K562 (cell line): ENCODE measurements at regions not wholly inside any gene's neighbourhood (a gene's known extent, or its start where the extent isn't known, plus 50 kb on each side); places are given as distances from the start of the nearest gene placed in this dataset.

Experiments used
- CBX5 ChIP-seq: IDR thresholded peaks from 2 replicates; pipeline ENCODE4 v1.6.1; 2014; ENCODE audit warnings: low read depth, borderline replicate concordance
- CGGBP1 ChIP-seq: fragments of 250-450 bp; sonication (Bioruptor Pico); IDR thresholded peaks from 2 replicates; pipeline ENCODE4 v1.9.0; 2021; ENCODE audit warnings: mild to moderate bottlenecking
- CHD4 ChIP-seq: fragments of 200-600 bp; sonication (generic); IDR thresholded peaks from 3 replicates; pipeline ENCODE4 v1.6.1; 2012; ENCODE audit warnings: low read depth, mild to moderate bottlenecking, mixed read lengths, low read length, inconsistent platforms; ENCODE audit not compliant: insufficient read depth, insufficient replicate concordance, poor library complexity, severe bottlenecking
- DNMT1 ChIP-seq: fragments of 450-650 bp; IDR thresholded peaks from 2 replicates; pipeline ENCODE4 v1.6.1; 2016; ENCODE audit warnings: antibody characterized with exemption, mild to moderate bottlenecking
- HNRNPK ChIP-seq: fragments of 200-400 bp; formaldehyde crosslinking; IDR thresholded peaks from one replicate; pipeline ENCODE4 v1.6.1; 2018; ENCODE audit warnings: mild to moderate bottlenecking, low read depth, low read length; ENCODE audit not compliant: poor library complexity, severe bottlenecking
- MTA2 ChIP-seq: fragments of 450-650 bp; IDR thresholded peaks from 2 replicates; pipeline ENCODE4 v1.6.1; 2016; ENCODE audit warnings: low read depth
- REST ChIP-seq, 2 experiments: fragments of 450-650 bp; formaldehyde crosslinking in 1 of 2; IDR thresholded peaks; 2 replicates each; pipeline versions ENCODE4 v1.4.0 to v1.6.1; 2014 to 2020; ENCODE audit warnings: mild to moderate bottlenecking in 2 of 2, borderline replicate concordance in 1 of 2, low read depth in 1 of 2
- RFX5 ChIP-seq: IDR thresholded peaks from 2 replicates; pipeline ENCODE4 v1.6.1; 2011; ENCODE audit warnings: low read depth, mild to moderate bottlenecking, improper control_type of control experiment, low read length
- TCF7 ChIP-seq: sonication (generic); IDR thresholded peaks from 2 replicates; pipeline ENCODE4 v1.6.1; 2016; ENCODE audit warnings: antibody characterized with exemption, borderline replicate concordance
- ZNF384 ChIP-seq: IDR thresholded peaks from 2 replicates; pipeline ENCODE4 v1.6.1; 2012; ENCODE audit warnings: low read depth, low read length, improper control_type of control experiment
- TF ChIP-seq, protein P1 (sequence below), 3 experiments: IDR thresholded peaks in 2 of 3; conservative IDR thresholded peaks in 1 of 3; 2 replicates each; pipeline ENCODE4 v1.5.1; 2011 to 2012; ENCODE audit warnings: low read length in 3 of 3, mild to moderate bottlenecking in 3 of 3, control low read depth in 2 of 3, improper control_type of control experiment in 1 of 3, inconsistent platforms in 1 of 3, low read depth in 1 of 3, mixed read lengths in 1 of 3, moderate library complexity in 1 of 3; ENCODE audit not compliant: insufficient read depth in 2 of 3
- TF ChIP-seq, protein P2 (sequence below): fragments of 450-650 bp; IDR thresholded peaks from 2 replicates; pipeline ENCODE4 v1.7.1; 2018; ENCODE audit warnings: mild to moderate bottlenecking, low read depth; ENCODE audit not compliant: partially characterized antibody

DNA sequence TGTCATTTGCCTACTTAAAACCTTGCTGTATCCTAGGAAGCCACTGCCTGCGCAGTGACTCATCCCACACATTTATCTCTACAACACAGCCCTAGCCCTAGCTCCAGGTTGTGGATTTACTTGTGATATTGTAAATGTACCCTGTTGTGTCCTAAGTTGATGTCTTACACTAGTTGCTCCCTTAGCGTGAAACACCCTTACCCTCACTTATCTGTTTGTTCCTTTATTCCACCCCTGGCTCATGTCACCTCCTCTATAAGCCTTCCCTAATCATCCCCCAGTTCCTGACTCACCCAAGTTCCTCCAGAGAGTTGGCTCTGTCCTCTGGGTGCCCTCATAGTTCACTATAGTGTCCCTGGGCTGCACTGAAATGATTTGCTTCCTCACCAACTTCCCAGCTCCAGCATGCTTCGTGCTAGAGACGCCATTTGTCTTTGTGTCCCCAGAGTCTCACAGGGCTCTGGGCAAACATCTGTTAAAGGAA, 431.8 kb upstream of the FAT3 start (continued):
- TF ChIP-seq REST (IDR thresholded peaks at IDR 0.05; ENCODE audit: borderline replicate concordance) = peak; percentile 19; the same call in 1 of the 2 replicates
- no peak for TF ChIP-seq REST (CRISPR knock-in tag; IDR thresholded peaks at IDR 0.05; ENCODE audit: low read depth)
- no peak for TF ChIP-seq RFX5
- TF ChIP-seq ZNF384 = no peak
- peak; percentile 70 for TF ChIP-seq MTA2
- TF ChIP-seq CHD4 = no peak
- TF ChIP-seq CGGBP1 (CRISPR knock-in tag) = no peak
- TF ChIP-seq TCF7 = no peak
- TF ChIP-seq HNRNPK = no peak
- TF ChIP-seq, protein P1, sequence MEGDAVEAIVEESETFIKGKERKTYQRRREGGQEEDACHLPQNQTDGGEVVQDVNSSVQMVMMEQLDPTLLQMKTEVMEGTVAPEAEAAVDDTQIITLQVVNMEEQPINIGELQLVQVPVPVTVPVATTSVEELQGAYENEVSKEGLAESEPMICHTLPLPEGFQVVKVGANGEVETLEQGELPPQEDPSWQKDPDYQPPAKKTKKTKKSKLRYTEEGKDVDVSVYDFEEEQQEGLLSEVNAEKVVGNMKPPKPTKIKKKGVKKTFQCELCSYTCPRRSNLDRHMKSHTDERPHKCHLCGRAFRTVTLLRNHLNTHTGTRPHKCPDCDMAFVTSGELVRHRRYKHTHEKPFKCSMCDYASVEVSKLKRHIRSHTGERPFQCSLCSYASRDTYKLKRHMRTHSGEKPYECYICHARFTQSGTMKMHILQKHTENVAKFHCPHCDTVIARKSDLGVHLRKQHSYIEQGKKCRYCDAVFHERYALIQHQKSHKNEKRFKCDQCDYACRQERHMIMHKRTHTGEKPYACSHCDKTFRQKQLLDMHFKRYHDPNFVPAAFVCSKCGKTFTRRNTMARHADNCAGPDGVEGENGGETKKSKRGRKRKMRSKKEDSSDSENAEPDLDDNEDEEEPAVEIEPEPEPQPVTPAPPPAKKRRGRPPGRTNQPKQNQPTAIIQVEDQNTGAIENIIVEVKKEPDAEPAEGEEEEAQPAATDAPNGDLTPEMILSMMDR (IDR thresholded peaks at IDR 0.05 in 2 of 3, conservative IDR thresholded peaks at IDR 0.05 in 1 of 3; ENCODE audit: insufficient read depth in 2 of 3, low read depth in 1 of 3, low read length in 3 of 3) = peak in 1 of 3 experiments; percentile 6; a peak in 1 of 6 replicates
- TF ChIP-seq CBX5 = no peak
- TF ChIP-seq DNMT1 = no peak
- TF ChIP-seq, protein P2, sequence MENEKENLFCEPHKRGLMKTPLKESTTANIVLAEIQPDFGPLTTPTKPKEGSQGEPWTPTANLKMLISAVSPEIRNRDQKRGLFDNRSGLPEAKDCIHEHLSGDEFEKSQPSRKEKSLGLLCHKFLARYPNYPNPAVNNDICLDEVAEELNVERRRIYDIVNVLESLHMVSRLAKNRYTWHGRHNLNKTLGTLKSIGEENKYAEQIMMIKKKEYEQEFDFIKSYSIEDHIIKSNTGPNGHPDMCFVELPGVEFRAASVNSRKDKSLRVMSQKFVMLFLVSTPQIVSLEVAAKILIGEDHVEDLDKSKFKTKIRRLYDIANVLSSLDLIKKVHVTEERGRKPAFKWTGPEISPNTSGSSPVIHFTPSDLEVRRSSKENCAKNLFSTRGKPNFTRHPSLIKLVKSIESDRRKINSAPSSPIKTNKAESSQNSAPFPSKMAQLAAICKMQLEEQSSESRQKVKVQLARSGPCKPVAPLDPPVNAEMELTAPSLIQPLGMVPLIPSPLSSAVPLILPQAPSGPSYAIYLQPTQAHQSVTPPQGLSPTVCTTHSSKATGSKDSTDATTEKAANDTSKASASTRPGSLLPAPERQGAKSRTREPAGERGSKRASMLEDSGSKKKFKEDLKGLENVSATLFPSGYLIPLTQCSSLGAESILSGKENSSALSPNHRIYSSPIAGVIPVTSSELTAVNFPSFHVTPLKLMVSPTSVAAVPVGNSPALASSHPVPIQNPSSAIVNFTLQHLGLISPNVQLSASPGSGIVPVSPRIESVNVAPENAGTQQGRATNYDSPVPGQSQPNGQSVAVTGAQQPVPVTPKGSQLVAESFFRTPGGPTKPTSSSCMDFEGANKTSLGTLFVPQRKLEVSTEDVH = no peak
